GM18861 (cell line): ENCODE measurements at regions not wholly inside any gene's neighbourhood (a gene's known extent, or its start where the extent isn't known, plus 50 kb on each side); places are given as distances from the start of the nearest gene placed in this dataset.

Experiments
- ATAC-seq: cut with Tn5 transposase; IDR thresholded peaks from one replicate; pipeline ENCODE4 v1.9.1; 2021; ENCODE audit not compliant: unreplicated experiment

DNA sequence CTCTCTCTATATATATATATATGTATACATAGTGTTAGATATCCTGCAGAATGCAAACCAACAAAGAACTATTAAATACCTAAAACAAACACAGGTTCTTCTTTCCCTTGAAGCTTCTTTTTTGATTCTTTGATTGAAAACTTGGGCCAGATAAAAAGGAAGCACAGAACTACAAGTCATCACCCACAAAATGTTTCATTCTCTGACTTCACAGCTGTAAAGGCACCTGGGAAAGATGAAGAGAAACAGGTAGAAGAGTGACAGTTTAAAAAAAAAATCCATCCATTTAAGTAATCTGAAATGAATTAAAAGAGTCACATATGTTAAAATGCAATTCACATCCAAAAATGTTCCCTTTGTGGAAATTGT lies 90.7 kb upstream of the FNDC3A start:
- ATAC-seq: no peak

DNA sequence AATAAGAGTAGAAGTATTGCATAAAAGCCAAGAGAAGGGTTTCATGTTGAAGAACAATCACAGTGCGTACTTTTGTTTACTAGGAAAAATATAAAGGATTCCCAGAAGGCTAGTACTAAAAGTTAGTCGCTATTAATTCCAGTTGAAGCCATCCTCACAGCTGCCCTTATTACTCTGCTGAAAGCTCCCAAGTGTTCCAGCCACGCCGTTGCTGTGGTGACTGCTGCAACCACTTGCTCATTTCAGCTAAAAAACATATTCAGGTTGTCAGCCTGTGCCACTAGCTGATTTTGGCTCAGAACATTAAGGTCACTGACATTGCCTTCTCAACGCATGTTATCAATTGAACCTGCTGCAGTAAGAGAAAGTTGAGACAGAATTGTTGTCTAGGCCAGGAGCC lies 87.1 kb upstream of the FNDC3A start:
- no peak for ATAC-seq

GRCh38 chr13:48890391-48890790 lies 85.3 kb upstream of the FNDC3A start:
- no peak for ATAC-seq

GRCh38 chr13:48891586-48891985 lies 84.1 kb upstream of the FNDC3A start:
- ATAC-seq: no peak

- ATAC-seq: peak; percentile 84
Observed at GRCh38 chr13:48892053-48892687, 83.5 kb upstream of the FNDC3A start.

DNA sequence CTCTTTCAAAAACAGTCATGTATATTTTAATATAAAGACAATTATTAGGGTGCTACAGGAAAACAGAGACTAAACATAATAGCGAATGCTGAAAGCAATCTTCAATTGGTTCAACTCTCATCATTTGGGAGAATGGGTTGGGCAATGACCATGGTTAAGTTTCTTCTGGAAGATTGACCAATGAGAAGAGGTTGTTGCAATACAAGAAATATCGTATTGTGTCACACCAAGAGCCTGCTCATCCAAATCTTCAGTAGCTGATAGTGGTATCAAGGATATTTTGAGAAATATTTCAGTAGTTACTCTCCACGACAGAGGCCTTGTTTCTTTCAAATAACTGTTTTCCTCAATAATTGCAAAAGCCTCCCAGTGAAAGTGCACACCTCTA lies 83.0 kb upstream of the FNDC3A start:
- no peak for ATAC-seq

DNA sequence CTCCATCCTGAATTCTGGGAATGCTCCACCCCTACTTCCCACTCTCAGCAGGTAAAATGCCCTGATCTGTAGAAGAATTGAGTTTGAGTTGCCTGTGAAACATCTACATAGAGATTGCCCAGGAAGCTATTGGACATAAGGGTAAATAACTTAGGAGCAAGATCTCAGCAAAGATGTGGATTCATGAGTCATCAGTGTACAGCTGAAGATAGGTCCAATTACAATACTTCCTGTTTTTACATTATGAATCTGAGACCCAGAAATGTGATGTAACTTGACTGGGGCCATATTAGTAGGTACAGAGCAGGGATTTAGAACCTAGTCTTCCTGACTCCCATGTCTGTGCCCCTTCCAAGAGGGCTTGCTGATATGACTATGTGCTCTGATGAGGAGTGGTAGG lies 79.4 kb upstream of the FNDC3A start:
- no peak for ATAC-seq

- no peak for ATAC-seq
Observed at GRCh38 chr13:48901781-48902180, 73.9 kb upstream of the FNDC3A start.

GRCh38 chr13:48902368-48902767 lies 73.3 kb upstream of the FNDC3A start:
- ATAC-seq: no peak

DNA sequence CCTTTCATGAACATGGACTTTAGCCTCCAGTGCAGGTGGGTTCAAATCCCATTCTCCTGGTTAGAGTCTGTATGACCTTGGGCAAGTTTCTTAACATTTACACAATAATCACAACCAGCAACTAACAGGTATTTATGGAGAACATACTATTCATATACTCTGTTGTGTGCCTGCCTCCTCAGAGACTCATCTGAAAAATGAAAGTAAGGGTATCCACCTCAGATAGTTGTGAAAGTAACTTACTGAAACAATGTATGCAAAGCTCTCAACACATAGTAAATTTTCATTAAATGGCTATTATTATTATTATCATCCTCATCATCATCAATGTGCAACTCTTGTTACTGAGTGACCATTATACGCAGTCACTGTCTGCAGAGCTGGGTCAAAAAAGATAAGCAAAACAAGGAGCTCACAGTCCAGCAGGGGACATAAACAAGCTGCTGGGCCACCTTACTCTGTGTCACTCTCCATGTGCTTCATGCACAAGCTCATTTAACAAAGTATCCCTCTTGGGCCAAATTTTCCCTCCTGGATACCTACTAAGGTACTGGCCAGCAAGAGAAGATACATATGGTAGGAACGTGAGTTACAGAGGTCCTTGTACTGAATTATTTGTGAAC lies 70.9 kb upstream of the FNDC3A start:
- ATAC-seq: no peak

DNA sequence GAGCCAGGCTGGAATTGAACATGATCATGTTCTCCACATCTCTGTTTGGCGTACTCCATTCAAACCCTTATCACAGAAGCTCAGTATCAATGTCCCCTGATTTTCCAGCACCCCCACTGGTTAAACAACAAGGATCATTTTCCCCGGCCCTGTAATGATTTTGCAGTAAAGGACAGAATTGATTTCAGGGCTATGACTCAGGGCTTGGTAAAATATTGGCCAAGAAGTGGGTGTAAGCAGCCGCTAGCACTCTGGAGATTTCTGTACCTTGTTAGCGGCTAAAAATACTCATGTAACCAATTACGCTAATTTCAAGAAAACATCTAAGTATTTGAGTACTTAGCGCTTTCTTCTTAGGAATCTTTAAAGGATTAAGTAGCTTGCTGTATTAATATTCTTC lies 69.5 kb upstream of the FNDC3A start:
- no peak for ATAC-seq

- no peak for ATAC-seq
Observed at GRCh38 chr13:48908381-48909055, 67.2 kb upstream of the FNDC3A start.

DNA sequence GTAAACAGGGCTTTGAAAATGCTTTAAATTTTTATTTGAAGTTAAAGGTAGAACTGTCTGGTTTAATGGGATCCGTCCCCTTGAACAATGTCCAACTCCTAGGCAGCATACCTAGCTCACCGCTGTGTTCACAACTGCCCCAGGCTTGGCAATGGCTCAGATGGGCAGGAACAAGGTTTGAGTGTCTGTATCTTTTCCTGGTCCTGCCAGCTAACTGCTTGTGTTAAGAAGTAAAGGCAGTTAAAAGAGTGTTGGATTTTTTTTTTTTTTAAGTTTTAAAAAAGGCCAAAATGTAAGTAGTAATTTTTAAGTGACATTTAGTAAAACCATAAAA lies 66.7 kb upstream of the FNDC3A start:
- ATAC-seq: no peak

DNA sequence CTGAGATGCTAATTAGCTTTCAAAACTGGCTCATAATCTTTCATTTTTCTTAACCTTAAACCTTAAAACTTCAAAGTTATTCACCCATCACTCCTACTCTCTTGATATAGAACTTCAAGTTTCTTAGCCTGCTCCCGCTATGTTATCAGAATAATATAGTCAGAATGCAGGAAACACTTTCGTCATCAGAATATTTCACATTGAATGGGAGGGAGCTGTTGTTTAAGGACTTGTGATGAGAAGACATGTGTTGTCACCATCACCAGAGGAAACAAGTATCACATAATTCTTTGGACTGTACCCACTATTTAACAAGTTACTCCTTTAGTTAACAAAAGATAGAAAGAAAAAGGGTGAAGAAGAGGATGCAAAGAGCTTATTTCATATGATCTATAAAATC lies 65.0 kb upstream of the FNDC3A start:
- no peak for ATAC-seq

GRCh38 chr13:48919751-48920150 lies 56.0 kb upstream of the FNDC3A start:
- ATAC-seq: no peak

GRCh38 chr13:48920730-48921129 lies 55.0 kb upstream of the FNDC3A start:
- no peak for ATAC-seq

DNA sequence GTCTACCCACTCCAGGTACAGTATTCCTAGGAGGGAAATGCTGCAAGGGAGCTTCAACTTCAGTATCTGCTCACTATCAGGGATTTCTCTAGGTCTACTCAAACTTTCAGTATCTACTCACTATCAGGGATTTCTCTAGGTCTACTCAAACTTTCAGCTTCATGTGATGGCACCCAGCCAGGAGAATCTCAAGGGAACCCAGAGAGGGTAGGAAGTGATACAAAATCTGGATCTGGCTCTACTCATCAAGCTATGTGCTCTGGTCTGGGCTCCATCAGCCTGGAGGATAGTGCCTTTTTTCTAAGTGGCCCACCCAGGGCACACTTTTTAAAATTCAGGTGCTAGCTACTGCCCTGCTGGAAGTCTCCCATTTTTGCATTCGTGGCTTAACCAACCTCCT lies 52.3 kb upstream of the FNDC3A start:
- no peak for ATAC-seq

DNA sequence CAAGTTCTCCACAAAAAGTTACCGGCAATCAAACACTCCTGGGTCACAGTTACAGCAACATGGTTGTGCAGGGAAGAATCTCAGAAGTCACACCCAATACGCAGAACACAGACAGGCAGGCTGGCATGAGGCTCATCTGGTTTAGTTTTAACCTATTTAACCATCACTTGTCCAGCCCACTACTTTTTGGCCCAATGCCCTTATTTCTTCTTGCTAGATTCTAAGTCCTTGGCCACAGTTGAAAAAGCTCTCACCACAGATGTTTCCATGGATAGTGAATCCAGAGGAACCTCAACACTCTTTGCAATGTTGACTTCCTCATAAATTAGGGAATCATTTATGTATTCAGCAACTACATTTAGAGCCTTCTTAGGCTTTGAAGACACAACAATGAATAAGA lies 50.7 kb upstream of the FNDC3A start:
- no peak for ATAC-seq
